ENCODE measurements at regions not wholly inside any gene's neighbourhood (a gene's known extent, or its start where the extent isn't known, plus 50 kb on each side); places are given as distances from the start of the nearest gene placed in this dataset.

- POLR2A ChIA-PET (ENCODE audit: unreplicated experiment): no interaction called here
- Histone ChIP-seq H3K9ac (ENCODE audit: low read depth, low read length) (no peak overlapping the region), H2BK15ac (ENCODE audit: low read depth, low read length) (no peak overlapping the region), H3K4me3 (ENCODE audit: insufficient read depth, low read depth, low read length) (no peak overlapping the region), H3K9me1 (ENCODE audit: insufficient read depth, low read length) (no peaks in the 10 kb centered on the region), H3K27me3 (ENCODE audit: control insufficient read depth, insufficient read depth, low read length) (no peaks in the 10 kb centered on the region), H3K56ac (ENCODE audit: extremely low read depth, insufficient read depth, low read length) (no peak overlapping the region), H4K91ac (ENCODE audit: insufficient read depth, low read depth, low read length) (no peak overlapping the region), H2BK20ac (ENCODE audit: low read depth, low read length) (no peak overlapping the region), H3K36me3 (ENCODE audit: control insufficient read depth, insufficient read depth, low read length) (no peaks in the 10 kb centered on the region), H3K23ac (ENCODE audit: low read depth, low read length) (no peak overlapping the region), H3K27ac (ENCODE audit: insufficient read depth, low read length) (no peak overlapping the region), H2AK9ac (replicated peaks; ENCODE audit: low read depth, low read length, poor library complexity) (no peak overlapping the region), H3K18ac (ENCODE audit: low read depth, low read length) (no peak overlapping the region), H4K8ac (ENCODE audit: low read depth in 2 of 2, low read length in 2 of 2) (no peak overlapping the region), H3K14ac (replicated peaks; ENCODE audit: low read depth, low read length) (no peak overlapping the region), H3K4me1 (ENCODE audit: control insufficient read depth, insufficient read depth, low read length) (no peaks in the 10 kb centered on the region), H4K5ac (ENCODE audit: low read depth, low read length) (no peak overlapping the region), H3K79me1 (ENCODE audit: low read depth in 1 of 2, low read length in 2 of 2) (no peaks in the 10 kb centered on the region), H3K4me2 (ENCODE audit: low read depth, low read length) (no peak overlapping the region), H3K9me3 (ENCODE audit: control insufficient read depth, insufficient read depth, low read length) (no peaks in the 10 kb centered on the region), H2AK5ac (ENCODE audit: low read depth, low read length) (no peak overlapping the region), H3K4ac (ENCODE audit: low read depth, low read length) (no peak overlapping the region), H2BK5ac (ENCODE audit: low read depth, low read length, poor library complexity, severe bottlenecking) (no peak overlapping the region), H2BK120ac (ENCODE audit: low read depth, low read length) (no peak overlapping the region), H2AFZ (replicated peaks; ENCODE audit: low read length, poor library complexity) (no peak overlapping the region), H4K20me1 (ENCODE audit: insufficient read depth, low read length) (no peaks in the 10 kb centered on the region)
- CTCF ChIA-PET: no interaction called here
- dilution Hi-C loops (cut with HindIII; ENCODE audit: low sequenced_read_pairs, unreplicated experiment): no loop called here
- TF ChIP-seq NFE2L2 (IDR thresholded peaks at IDR 0.05; ENCODE audit: low read depth, low read length): no peak
- no peak for TF ChIP-seq POLR2A (IDR thresholded peaks at IDR 0.05; ENCODE audit: low read depth, low read length)
- no peak for TF ChIP-seq RFX5 (IDR thresholded peaks at IDR 0.05; ENCODE audit: low read depth, low read length)
- no peak for TF ChIP-seq RAD21 (IDR thresholded peaks at IDR 0.05; ENCODE audit: low read length)
- TF ChIP-seq MAFK (IDR thresholded peaks at IDR 0.05; ENCODE audit: low read depth, low read length): no peak
- no peak for TF ChIP-seq MAZ (IDR thresholded peaks at IDR 0.05; ENCODE audit: borderline replicate concordance, low read depth, low read length)
- no peak for TF ChIP-seq BHLHE40 (IDR thresholded peaks at IDR 0.05; ENCODE audit: low read depth, low read length)
- no peak for TF ChIP-seq USF2 (IDR thresholded peaks at IDR 0.05; ENCODE audit: low read depth, low read length)
- TF ChIP-seq RCOR1 (IDR thresholded peaks at IDR 0.05; ENCODE audit: insufficient replicate concordance, low read length): no peak
- TF ChIP-seq FOS (IDR thresholded peaks at IDR 0.05; ENCODE audit: low read depth, low read length): no peak
- no peak for TF ChIP-seq MXI1 (IDR thresholded peaks at IDR 0.05; ENCODE audit: borderline replicate concordance, low read depth, low read length)
- TF ChIP-seq SMC3 (IDR thresholded peaks at IDR 0.05; ENCODE audit: low read depth, low read length): no peak
- no peak for TF ChIP-seq CTCF (conservative IDR thresholded peaks at IDR 0.05; ENCODE audit: low read depth, low read length)
- TF ChIP-seq ELK1 (IDR thresholded peaks at IDR 0.05; ENCODE audit: borderline replicate concordance, low read depth, low read length): no peak
- TF ChIP-seq CEBPB (IDR thresholded peaks at IDR 0.05; ENCODE audit: low read depth, low read length): no peak
- ATAC-seq (ENCODE audit: low read depth): no peak
- in situ Hi-C loops (cut with MboI; ENCODE audit: low sequenced_read_pairs): no loop called here
- intact Hi-C loops (cut with micrococcal nuclease): no loop called here
- DNase-seq: no peak
- no TSS peak for BruUV-seq (replicated peaks)
- WGBS, 2 experiments (ENCODE audit: extremely low coverage in 2 of 2, insufficient read length in 1 of 2): no CpG with 5 or more reads among the region's 2 CpGs
Measured at GRCh38 chr20:8986631-8987030, 82.3 kb upstream of the PLCB4 start.

All from IMR-90 (cell line).